ENCODE measurements at regions not wholly inside any gene's neighbourhood (a gene's known extent, or its start where the extent isn't known, plus 50 kb on each side); places are given as distances from the start of the nearest gene placed in this dataset.
"Not testable (repeated sequence)": the region's sequence is repeated elsewhere in the genome, so short reads cannot be mapped to it uniquely, and the experiment has no call there.

- DNase-seq (ENCODE audit: low read depth in 2 of 3, low spot score in 1 of 3): no peak
Observed at GRCh38 chr10:94219829-94220228, 142.9 kb downstream of the NOC3L start.

GRCh38 chr10:94220717-94221116 is 142.0 kb downstream of the NOC3L start:
- no peak for DNase-seq (ENCODE audit: low read depth in 2 of 3, low spot score in 1 of 3)

GRCh38 chr10:94223702-94224370 is 138.9 kb downstream of the NOC3L start:
- no peak for DNase-seq (ENCODE audit: low read depth in 2 of 3, low spot score in 1 of 3)

GRCh38 chr10:94224656-94225055 is 138.1 kb downstream of the NOC3L start:
- DNase-seq (ENCODE audit: low read depth in 2 of 3, low spot score in 1 of 3): no peak

DNA sequence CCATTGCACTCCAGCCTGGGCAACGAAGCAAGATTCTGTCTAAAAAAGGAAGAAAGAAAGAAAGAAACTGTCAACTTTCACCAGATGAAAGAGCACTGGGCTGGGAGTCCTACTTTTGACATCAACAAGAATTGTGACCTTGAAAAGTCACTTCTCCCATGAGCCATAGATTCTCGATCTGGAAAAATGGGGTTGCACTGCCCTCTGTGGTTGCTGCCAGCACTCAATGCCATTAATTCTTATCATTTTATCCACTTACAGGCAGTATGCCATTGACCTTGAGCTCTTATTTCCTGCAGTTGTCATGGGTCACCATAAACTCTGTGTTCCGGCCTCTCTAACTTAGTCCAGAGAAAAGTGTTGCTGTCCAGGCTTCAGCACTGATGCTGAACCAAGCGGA is 137.2 kb downstream of the NOC3L start:
- no peak for DNase-seq (ENCODE audit: low read depth in 2 of 3, low spot score in 1 of 3)

DNA sequence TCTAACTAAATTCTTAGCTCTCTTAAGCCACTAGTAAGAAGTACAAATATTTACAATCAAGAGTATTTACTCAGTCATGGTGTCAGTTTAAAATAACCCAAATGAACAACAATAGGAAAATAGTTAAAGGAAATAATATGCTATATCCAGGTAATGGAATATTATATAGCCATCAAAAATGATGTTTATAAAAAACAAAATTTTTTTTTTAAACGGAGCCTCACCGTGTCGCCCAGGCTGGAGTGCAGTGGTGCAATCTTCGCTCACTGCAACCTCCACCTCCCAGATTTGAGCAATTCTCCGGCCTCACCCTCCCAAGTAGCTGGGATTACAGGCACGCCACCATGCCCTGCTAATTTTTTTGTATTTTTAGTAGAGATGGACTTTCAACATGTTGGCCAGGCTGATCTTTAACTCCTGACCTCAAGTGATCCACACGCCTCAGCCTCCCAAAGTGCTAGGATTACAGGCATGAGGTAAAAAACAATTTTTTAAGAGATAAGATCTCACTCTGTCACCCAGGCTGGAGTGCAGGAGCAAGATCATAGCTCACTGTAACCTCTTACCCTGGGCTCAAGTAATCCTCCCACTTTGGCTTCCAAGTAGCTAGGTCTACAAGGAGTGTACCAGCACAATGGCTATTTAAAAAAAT is 132.5 kb downstream of the NOC3L start:
- DNase-seq (ENCODE audit: low read depth in 2 of 3, low spot score in 1 of 3): no peak

DNA sequence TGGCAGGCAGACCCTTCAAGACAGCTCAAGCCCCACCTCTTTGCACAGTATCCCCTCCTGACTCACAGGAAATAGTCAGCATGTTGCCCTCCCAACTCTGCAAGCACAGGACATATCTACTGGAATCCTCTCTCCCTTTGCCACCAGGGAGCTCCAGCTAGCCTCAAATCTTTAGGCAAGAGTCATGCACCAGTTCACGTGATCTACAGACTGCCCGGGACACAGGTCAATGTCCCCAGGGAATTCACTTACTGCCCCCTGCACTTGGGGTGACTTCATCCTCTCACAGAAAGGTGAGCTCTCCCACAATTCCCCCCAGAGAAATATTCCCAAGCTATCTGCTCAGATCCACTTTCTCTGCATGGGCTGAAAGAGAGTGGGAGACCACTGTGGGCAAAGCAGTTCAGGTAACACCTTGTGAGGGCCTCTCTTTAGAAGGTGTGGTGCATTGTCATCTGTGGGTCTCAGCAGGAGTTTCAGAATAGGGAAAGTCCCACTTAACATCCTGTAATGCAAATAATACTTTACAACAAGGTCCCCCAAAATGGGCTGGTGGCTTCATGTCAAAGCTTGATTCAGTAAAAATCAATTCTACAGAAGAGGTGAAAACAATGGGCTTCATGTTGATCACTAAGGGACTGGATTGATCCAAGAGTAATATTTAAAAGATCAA is 129.9 kb downstream of the NOC3L start:
- DNase-seq (ENCODE audit: low read depth in 2 of 3, low spot score in 1 of 3): no peak

GRCh38 chr10:94235461-94235860 is 127.3 kb downstream of the NOC3L start:
- no peak for DNase-seq (ENCODE audit: low read depth in 2 of 3, low spot score in 1 of 3)

- DNase-seq (ENCODE audit: low read depth in 2 of 3, low spot score in 1 of 3): no peak
Observed at GRCh38 chr10:94238006-94238617, 124.6 kb downstream of the NOC3L start.

- no peak for DNase-seq (ENCODE audit: low read depth in 2 of 3, low spot score in 1 of 3)
Observed at GRCh38 chr10:94239696-94240095, 123.0 kb downstream of the NOC3L start.

DNA sequence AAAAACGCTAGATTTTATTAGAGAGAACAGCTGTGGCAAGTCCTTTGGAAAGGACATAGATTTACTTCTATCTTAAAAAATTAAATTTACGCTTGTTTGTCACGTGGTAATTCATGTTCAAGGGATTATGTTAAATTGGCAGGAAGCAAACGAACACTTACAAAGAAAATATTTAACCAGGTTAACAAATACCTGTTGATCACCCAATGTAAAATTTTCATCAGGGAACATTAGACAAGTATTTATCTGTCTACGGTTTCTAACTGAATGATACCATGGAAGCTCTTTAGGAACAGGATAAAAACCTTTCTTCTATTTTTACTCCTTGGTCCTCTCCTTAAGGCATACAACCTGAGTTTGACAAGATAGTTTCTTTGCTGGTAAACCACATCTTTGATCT is 122.2 kb downstream of the NOC3L start:
- DNase-seq (ENCODE audit: low read depth in 2 of 3, low spot score in 1 of 3): no peak

- DNase-seq (ENCODE audit: low read depth in 2 of 3, low spot score in 1 of 3): no peak
Observed at GRCh38 chr10:94240901-94241300, 121.8 kb downstream of the NOC3L start.

DNA sequence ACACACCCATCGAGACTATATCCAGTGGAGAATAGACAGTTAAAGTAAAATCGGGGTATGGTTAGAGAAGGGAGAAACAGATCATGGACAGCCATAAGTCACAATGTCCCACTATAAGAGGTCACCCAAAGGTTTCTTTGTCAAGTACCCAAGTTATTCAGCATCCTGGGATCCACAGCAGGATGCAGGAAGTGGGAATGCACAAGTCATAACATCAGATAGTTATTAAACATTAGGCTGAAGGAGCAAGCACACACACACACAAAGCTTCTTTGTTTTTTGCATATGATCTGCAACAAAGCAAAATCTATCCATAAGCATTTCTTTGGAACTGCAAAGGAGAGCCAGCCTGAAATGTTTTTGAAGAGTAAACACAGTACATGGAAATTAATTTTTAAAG is 111.6 kb downstream of the NOC3L start:
- no peak for DNase-seq (ENCODE audit: low read depth in 2 of 3, low spot score in 1 of 3)

GRCh38 chr10:94251568-94251967 is 111.2 kb downstream of the NOC3L start:
- DNase-seq (ENCODE audit: low read depth in 2 of 3, low spot score in 1 of 3): no peak

- DNase-seq (ENCODE audit: low read depth in 2 of 3, low spot score in 1 of 3): not testable (repeated sequence)
Observed at GRCh38 chr10:94257407-94257806, 105.3 kb downstream of the NOC3L start.

DNA sequence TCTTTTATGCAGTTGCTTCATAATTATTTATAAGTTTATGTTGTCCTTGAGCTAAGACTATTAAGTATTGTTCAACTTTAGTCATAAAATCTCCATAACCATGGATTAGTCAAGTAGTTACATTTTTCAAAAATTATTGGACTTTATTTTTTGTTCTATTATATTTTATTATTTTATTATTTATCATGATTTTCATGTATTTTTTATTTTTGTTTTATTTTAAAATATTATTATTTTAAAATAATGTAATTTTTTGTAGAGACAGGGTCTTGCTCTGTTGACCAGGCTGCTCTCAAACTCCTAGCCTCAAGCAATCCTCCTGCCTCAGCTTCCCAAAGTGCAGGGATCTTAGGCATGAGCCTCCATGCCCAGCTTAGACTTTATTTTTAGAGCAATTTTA is 102.3 kb downstream of the NOC3L start:
- no peak for DNase-seq (ENCODE audit: low read depth in 2 of 3, low spot score in 1 of 3)

DNA sequence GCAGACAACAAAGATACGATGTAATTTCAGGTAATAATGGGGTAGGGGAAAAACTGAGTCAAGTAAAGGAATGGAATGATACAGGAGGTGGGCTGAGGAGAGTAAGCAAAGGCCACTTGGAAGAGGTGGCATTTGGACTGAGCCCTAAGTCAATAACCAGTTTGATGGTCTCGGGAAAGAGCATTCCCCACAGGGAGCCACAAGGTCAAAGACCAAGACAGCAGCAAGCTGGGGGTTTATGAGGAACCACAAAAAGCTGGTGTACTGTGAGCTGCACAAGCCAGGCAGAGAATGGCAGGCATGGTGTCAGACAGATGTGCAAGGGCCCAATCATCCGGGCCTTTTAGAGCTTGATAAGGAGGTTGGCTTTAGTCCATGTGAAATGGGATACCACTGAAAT is 98.7 kb downstream of the NOC3L start:
- no peak for DNase-seq (ENCODE audit: low read depth in 2 of 3, low spot score in 1 of 3)

DNA sequence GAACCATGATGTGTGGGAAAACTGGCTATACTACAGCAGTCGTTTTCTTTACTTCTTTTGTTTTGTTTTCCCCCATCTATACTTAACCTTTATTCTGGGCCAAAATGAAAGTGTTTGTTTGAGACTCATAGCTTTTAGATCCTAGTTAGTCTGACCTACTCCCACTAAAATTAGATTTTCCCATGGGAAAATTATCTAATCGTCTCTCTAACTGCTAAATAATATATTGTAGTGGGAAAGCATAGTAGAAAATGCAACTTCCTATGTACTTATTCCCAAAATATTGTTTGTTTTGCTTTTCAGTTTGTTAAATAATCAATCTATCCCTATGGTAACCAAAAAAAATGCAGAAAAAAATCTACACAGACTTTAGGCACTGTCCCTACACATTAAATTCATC is 96.6 kb downstream of the NOC3L start:
- DNase-seq (ENCODE audit: low read depth in 2 of 3, low spot score in 1 of 3): no peak

DNA sequence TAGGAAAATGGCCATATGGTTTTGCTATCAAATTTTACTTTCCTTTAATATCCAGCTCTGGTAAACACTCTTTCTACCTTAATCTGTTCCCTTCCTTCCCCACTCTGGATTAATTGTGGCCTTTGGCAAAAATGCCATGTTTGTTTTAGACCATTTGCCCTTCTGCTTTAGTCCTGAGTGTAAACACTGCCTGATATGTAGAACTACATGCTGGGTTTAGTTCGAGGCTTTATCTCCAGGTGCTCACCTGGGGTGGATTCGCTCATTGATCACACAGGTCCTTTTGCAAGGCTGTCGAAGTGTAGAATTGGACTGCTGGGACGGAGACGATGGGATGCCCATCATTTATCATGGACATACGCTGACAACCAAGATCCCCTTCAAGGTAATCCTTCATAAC is 94.1 kb downstream of the NOC3L start:
- DNase-seq (ENCODE audit: low read depth in 2 of 3, low spot score in 1 of 3): no peak

GRCh38 chr10:94274142-94274787 is 88.5 kb downstream of the NOC3L start:
- no peak for DNase-seq (ENCODE audit: low read depth in 2 of 3, low spot score in 1 of 3)

GRCh38 chr10:94276140-94276539 is 86.6 kb downstream of the NOC3L start:
- DNase-seq (ENCODE audit: low read depth in 2 of 3, low spot score in 1 of 3): no peak

- no peak for DNase-seq (ENCODE audit: low read depth in 2 of 3, low spot score in 1 of 3)
Observed at GRCh38 chr10:94277450-94277849, 85.3 kb downstream of the NOC3L start.
